HL-60 (cell line): ENCODE measurements at regions not wholly inside any gene's neighbourhood (a gene's known extent, or its start where the extent isn't known, plus 50 kb on each side); places are given as distances from the start of the nearest gene placed in this dataset.

Source experiments
- DNase-seq, 2 experiments: peaks; one replicate each; pipeline ENCODE4 v3.0.0-alpha.2; 2010 to 2020; ENCODE audit warnings: low read depth in 1 of 2, low spot score in 1 of 2
- H3K27ac ChIP-seq: fragments of 250-450 bp; sonication (Bioruptor Pico); replicated peaks from 2 replicates; pipeline ENCODE4 v1.5.1; 2020; ENCODE audit warnings: mild to moderate bottlenecking, moderate library complexity
- H3K27me3 ChIP-seq: fragments of 250-450 bp; sonication (Bioruptor Pico); 2 replicates; pipeline ENCODE4 v1.5.1; 2021; ENCODE audit warnings: mild to moderate bottlenecking, moderate library complexity; ENCODE audit not compliant: insufficient read depth, poor library complexity, severe bottlenecking
- H3K4me3 ChIP-seq: replicated peaks from 2 replicates; pipeline ENCODE4 v1.5.1; 2011; ENCODE audit warnings: mild to moderate bottlenecking, control low read depth, low read length; ENCODE audit not compliant: insufficient read depth
- CTCF ChIP-seq: IDR thresholded peaks from one replicate; pipeline ENCODE4 v1.5.1; 2011; ENCODE audit warnings: low read length, control low read depth, inconsistent platforms; ENCODE audit not compliant: insufficient read depth
- GABPA ChIP-seq: IDR thresholded peaks from 2 replicates; pipeline ENCODE4 v1.6.1; 2012; ENCODE audit warnings: low read depth
- POLR2AphosphoS5 ChIP-seq: IDR thresholded peaks from 2 replicates; pipeline ENCODE4 v1.6.1; 2012; ENCODE audit warnings: low read depth
- REST ChIP-seq: IDR thresholded peaks from 2 replicates; pipeline ENCODE4 v1.6.1; 2012; ENCODE audit warnings: low read depth; ENCODE audit not compliant: insufficient replicate concordance
- SPI1 ChIP-seq: IDR thresholded peaks from 2 replicates; pipeline ENCODE4 v1.6.1; 2012; ENCODE audit warnings: low read depth, mild to moderate bottlenecking, borderline replicate concordance

- TF ChIP-seq GABPA (no peak), POLR2AphosphoS5 (no peak), REST (no peak), SPI1 (no peak), CTCF (no peak)
- Histone ChIP-seq H3K4me3 (no peak overlapping the region), H3K27ac (no peak overlapping the region), H3K27me3 (no peaks in the 10 kb centered on the region)
- DNase-seq, result no peak
Measured at GRCh38 chrX:128862557-128862956, 660.7 kb downstream of the SMARCA1 start.

GRCh38 chrX:128848374-128848773 is 674.9 kb downstream of the SMARCA1 start:
- H3K27ac ChIP-seq, result no peak overlapping the region
- no peaks in the 10 kb centered on the region for H3K27me3 ChIP-seq
- no peak overlapping the region for H3K4me3 ChIP-seq
- DNase-seq, result no peak
- TF ChIP-seq GABPA (no peak), REST (no peak), POLR2AphosphoS5 (no peak), SPI1 (no peak), CTCF (no peak)

- Histone ChIP-seq H3K4me3 (no peak overlapping the region), H3K27me3 (no peaks in the 10 kb centered on the region), H3K27ac (no peak overlapping the region)
- no peak for TF ChIP-seq GABPA
- no peak for TF ChIP-seq REST
- no peak for TF ChIP-seq SPI1
- TF ChIP-seq POLR2AphosphoS5, result no peak
- DNase-seq, result no peak
Measured at GRCh38 chrX:128846385-128846784, 676.9 kb downstream of the SMARCA1 start.
